B cell (primary cell): ENCODE measurements at regions not wholly inside any gene's neighbourhood (a gene's known extent, or its start where the extent isn't known, plus 50 kb on each side); places are given as distances from the start of the nearest gene placed in this dataset.

Source experiments
- ATAC-seq: fragments of 200-7000 bp; cut with Tn5 transposase; one replicate; pipeline ENCODE4 v1.10.0; 2021; ENCODE audit warnings: low read depth, mild to moderate bottlenecking, moderate number of reproducible peaks, moderate library complexity
- CTCF ChIA-PET: fragments of 350-600 bp; sonication (Branson Sonifier 250); formaldehyde crosslinking; loops from one replicate; lab custom pipeline; 2021; ENCODE audit warnings: antibody characterized with exemption, inconsistent platforms; lab: Charles Lee
- POLR2A ChIA-PET: fragments of 350-600 bp; sonication (Branson Sonifier 250); formaldehyde crosslinking; loops from one replicate; lab custom pipeline; 2021; ENCODE audit warnings: antibody characterized with exemption; lab: Charles Lee
- DNase-seq: peaks from one replicate; pipeline ENCODE4 v3.0.0; 2013
- H2AFZ ChIP-seq: 2 replicates; pipeline ENCODE4 v1.6.1; 2012; ENCODE audit warnings: mild to moderate bottlenecking, low read depth, low read length; ENCODE audit not compliant: insufficient read depth, poor library complexity, severe bottlenecking
- H3K27ac ChIP-seq, 2 donors: 1 replicate in 1 of 2; 2 replicates in 1 of 2; pipeline ENCODE4 v1.5.1; 2012 to 2013; ENCODE audit warnings: low read length in 2 of 2, mild to moderate bottlenecking in 2 of 2, moderate library complexity in 1 of 2
- H3K27me3 ChIP-seq, 4 experiments: fragments of 200-600 bp in 1 of 4; sonication (generic) in 1 of 4; replicated peaks in 1 of 4; 1 replicate in 2 of 4; 2 replicates in 2 of 4; pipeline versions ENCODE4 v1.6.1 to v1.7.0; 2013 to 2016; ENCODE audit warnings: low read length in 3 of 4, mild to moderate bottlenecking in 2 of 4, mixed read lengths in 1 of 4, moderate library complexity in 1 of 4; ENCODE audit not compliant: insufficient read depth in 4 of 4, control insufficient read depth in 3 of 4; ENCODE audit errors: control extremely low read depth in 1 of 4
- H3K36me3 ChIP-seq, 2 experiments: replicated peaks in 1 of 2; 1 replicate in 1 of 2; 2 replicates in 1 of 2; pipeline versions ENCODE4 v1.6.1 to v1.7.1; 2013; ENCODE audit warnings: low read length in 1 of 2; ENCODE audit not compliant: insufficient read depth in 2 of 2, control insufficient read depth in 1 of 2; ENCODE audit errors: control extremely low read depth in 1 of 2, extremely low read depth in 1 of 2
- H3K4me1 ChIP-seq, 2 donors: fragments of 200-600 bp in 1 of 2; sonication (generic) in 1 of 2; 1 replicate in 1 of 2; 2 replicates in 1 of 2; pipeline versions ENCODE4 v1.5.1 to v1.6.1; 2013 to 2017; ENCODE audit warnings: low read length in 2 of 2; ENCODE audit not compliant: control insufficient read depth in 2 of 2, insufficient read depth in 2 of 2
- H3K4me2 ChIP-seq: replicated peaks from 2 replicates; pipeline ENCODE3; 2012; ENCODE audit warnings: mild to moderate bottlenecking, low read depth, low read length; ENCODE audit not compliant: poor library complexity, severe bottlenecking
- H3K4me3 ChIP-seq, 5 experiments: fragments of 200-600 bp in 1 of 5; sonication (generic) in 1 of 5; 1 replicate in 3 of 5; 2 replicates in 2 of 5; pipeline versions ENCODE4 v1.5.1 to v1.7.0; 2011 to 2016; ENCODE audit warnings: low read length in 4 of 5, mild to moderate bottlenecking in 4 of 5, low read depth in 2 of 5, control low read depth in 1 of 5, moderate library complexity in 1 of 5; ENCODE audit not compliant: insufficient read depth in 1 of 5; ENCODE audit errors: control extremely low read depth in 1 of 5, extremely low read depth in 1 of 5
- H3K79me2 ChIP-seq: fragments of 200-600 bp; sonication (generic); one replicate; pipeline ENCODE4 v1.6.0; 2016; ENCODE audit warnings: low read length; ENCODE audit not compliant: control insufficient read depth, insufficient read depth
- H3K9ac ChIP-seq: fragments of 200-600 bp; sonication (generic); 2 replicates; pipeline ENCODE4 v1.6.1; 2017; ENCODE audit warnings: mild to moderate bottlenecking, low read length, moderate library complexity
- H3K9me3 ChIP-seq, 3 donors: one replicate each; pipeline versions ENCODE4 v1.6.1 to v1.7.1; 2013; ENCODE audit warnings: low read length in 2 of 3; ENCODE audit not compliant: control insufficient read depth in 2 of 3, insufficient read depth in 1 of 3; ENCODE audit errors: control extremely low read depth in 1 of 3
- H4K20me1 ChIP-seq: 2 replicates; pipeline ENCODE4 v1.6.0; 2012; ENCODE audit warnings: mild to moderate bottlenecking, low read length; ENCODE audit not compliant: insufficient read depth, control insufficient read depth, poor library complexity, severe bottlenecking
- H3K27ac Mint-ChIP-seq: one replicate; pipeline ENCODE4 v1.8.0; 2021; ENCODE audit warnings: mixed read lengths
- H3K27me3 Mint-ChIP-seq: one replicate; pipeline ENCODE4 v1.8.0; 2021; ENCODE audit warnings: mixed read lengths
- H3K4me1 Mint-ChIP-seq: one replicate; pipeline ENCODE4 v1.8.0; 2021; ENCODE audit warnings: mixed read lengths
- H3K4me3 Mint-ChIP-seq: one replicate; pipeline ENCODE4 v1.8.0; 2021; ENCODE audit warnings: mixed read lengths
- H3K9me3 Mint-ChIP-seq: one replicate; pipeline ENCODE4 v1.8.0; 2022; ENCODE audit warnings: mixed read lengths; ENCODE audit not compliant: insufficient read depth
- CTCF ChIP-seq: fragments of 200-600 bp; IDR thresholded peaks from one replicate; pipeline ENCODE4 v1.8.0; 2022; ENCODE audit warnings: antibody characterized with exemption, mild to moderate bottlenecking
- EZH2 ChIP-seq: IDR thresholded peaks from 2 replicates; pipeline ENCODE4 v1.6.1; 2012; ENCODE audit warnings: borderline replicate concordance, low read depth, mild to moderate bottlenecking, moderate library complexity, low read length; ENCODE audit not compliant: insufficient read depth, poor library complexity, severe bottlenecking
- WGBS: methylation state at CpG from one replicate; pipeline ENCODE4 v1.1.5; 2013; ENCODE audit warnings: missing lambda C conversion rate; ENCODE audit not compliant: insufficient coverage; 5-methylcytosine and 5-hydroxymethylcytosine counted together
- intact Hi-C: fragments of 100-400 bp; cut with micrococcal nuclease; formaldehyde crosslinking; loops from one replicate; pipeline ENCODE4 v1.10.0; 2022

DNA sequence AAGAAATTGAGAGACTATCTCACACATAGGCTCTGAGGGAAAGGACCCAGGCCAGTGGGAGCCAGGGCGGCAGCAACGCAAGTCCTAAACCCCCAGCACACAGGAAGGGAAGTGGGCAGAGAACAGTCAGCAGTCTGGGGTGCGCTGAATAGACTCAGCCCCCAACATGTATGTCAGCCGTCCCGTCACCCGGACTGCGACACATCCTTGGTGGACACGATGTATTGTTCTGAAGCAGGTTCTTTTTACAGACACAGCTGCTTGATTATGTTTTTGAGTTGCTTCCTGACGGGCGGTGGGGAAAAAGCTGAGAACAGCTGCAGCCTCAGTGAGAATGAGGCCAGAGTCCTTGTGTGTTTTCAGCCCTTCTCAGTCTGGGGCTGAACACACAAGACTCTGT is 64.1 kb upstream of the CXCL14 start:
- no peak for TF ChIP-seq EZH2
- no peak for TF ChIP-seq CTCF
- intact Hi-C loops = no loop called here
- Histone ChIP-seq H3K4me2 (no peak overlapping the region), H2AFZ (no peak overlapping the region), H3K4me1 (no peaks in the 10 kb centered on the region), H3K27ac (no peak overlapping the region), H4K20me1 (no peaks in the 10 kb centered on the region), H3K9me3 (no peaks in the 10 kb centered on the region), H3K27me3 (no peaks in the 10 kb centered on the region), H3K79me2 (no peaks in the 10 kb centered on the region), H3K4me3 (no peak overlapping the region), H3K9ac (no peak overlapping the region), H3K36me3 (no peaks in the 10 kb centered on the region)
- no peaks in the 10 kb centered on the region for H3K4me1 Mint-ChIP-seq
- POLR2A ChIA-PET = no interaction called here
- H3K27me3 Mint-ChIP-seq = peaks cover 22% of the 10 kb centered on the region
- no peak overlapping the region for H3K4me3 Mint-ChIP-seq
- DNase-seq (no peak), ATAC-seq (no peak)
- WGBS = 90% methylated on average over 10 of the region's 10 CpGs
- CTCF ChIA-PET = no interaction called here
- H3K27ac Mint-ChIP-seq = no peak overlapping the region
- no peaks in the 10 kb centered on the region for H3K9me3 Mint-ChIP-seq

DNA sequence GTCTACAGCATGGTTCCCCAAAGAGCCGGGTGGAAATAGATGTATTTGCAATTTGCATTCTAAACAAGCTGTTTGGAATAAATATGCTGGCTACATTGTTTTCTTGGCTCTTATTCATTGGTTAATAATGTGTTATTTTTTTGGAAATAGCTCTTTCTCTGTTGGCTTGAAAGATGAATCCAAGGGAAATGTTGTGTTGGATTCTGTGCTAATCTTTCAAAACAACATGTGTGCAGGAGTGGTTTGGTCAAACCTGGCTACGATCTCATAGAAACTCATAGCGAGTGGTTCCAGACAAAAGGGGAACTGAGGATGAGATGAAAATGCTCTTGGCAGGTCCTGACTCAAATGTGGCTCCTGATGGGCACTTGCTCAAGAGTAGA is 63.7 kb upstream of the CXCL14 start:
- WGBS = 80% methylated on average over 3 of the region's 3 CpGs
- ChIA-PET POLR2A (no interaction called here), CTCF (no interaction called here)
- Histone ChIP-seq H3K79me2 (no peaks in the 10 kb centered on the region), H3K9me3 (no peaks in the 10 kb centered on the region), H3K4me2 (no peak overlapping the region), H3K4me3 (no peak overlapping the region), H2AFZ (no peak overlapping the region), H3K27me3 (peaks cover 0 to 2% (median 0%) of the 10 kb centered on the region in 4 experiments), H3K9ac (no peak overlapping the region), H4K20me1 (no peaks in the 10 kb centered on the region), H3K36me3 (no peaks in the 10 kb centered on the region), H3K27ac (no peak overlapping the region), H3K4me1 (no peaks in the 10 kb centered on the region)
- H3K9me3 Mint-ChIP-seq = no peaks in the 10 kb centered on the region
- H3K4me3 Mint-ChIP-seq = no peak overlapping the region
- H3K4me1 Mint-ChIP-seq = no peaks in the 10 kb centered on the region
- TF ChIP-seq CTCF = no peak
- no peak for TF ChIP-seq EZH2
- no peak overlapping the region for H3K27ac Mint-ChIP-seq
- no peak for ATAC-seq
- no peak for DNase-seq
- peaks cover 22% of the 10 kb centered on the region for H3K27me3 Mint-ChIP-seq
- intact Hi-C loops = no loop called here
